ENCODE measurements at regions not wholly inside any gene's neighbourhood (a gene's known extent, or its start where the extent isn't known, plus 50 kb on each side); places are given as distances from the start of the nearest gene placed in this dataset.

GRCh38 chr9:134276453-134277245 lies 49.6 kb upstream of the RXRA start:
- TF ChIP-seq SUZ12 (IDR thresholded peaks at IDR 0.05; ENCODE audit: extremely low read depth, insufficient read depth, insufficient read length) (no peak), ZNF274 (IDR thresholded peaks at IDR 0.05; ENCODE audit: low read depth, low read length) (no peak)
